HL-60 (cell line): ENCODE measurements at regions not wholly inside any gene's neighbourhood (a gene's known extent, or its start where the extent isn't known, plus 50 kb on each side); places are given as distances from the start of the nearest gene placed in this dataset.

Experiments
- POLR2AphosphoS5 ChIP-seq: IDR thresholded peaks from 2 replicates; pipeline ENCODE4 v1.6.1; 2012; ENCODE audit warnings: low read depth
- SPI1 ChIP-seq: IDR thresholded peaks from 2 replicates; pipeline ENCODE4 v1.6.1; 2012; ENCODE audit warnings: low read depth, mild to moderate bottlenecking, borderline replicate concordance
- TF ChIP-seq, protein P1 (sequence below): IDR thresholded peaks from one replicate; pipeline ENCODE4 v1.5.1; 2011; ENCODE audit warnings: low read length, control low read depth, inconsistent platforms; ENCODE audit not compliant: insufficient read depth
- TF ChIP-seq, protein P2 (sequence below): IDR thresholded peaks from 2 replicates; pipeline ENCODE4 v1.6.1; 2012; ENCODE audit warnings: low read depth; ENCODE audit not compliant: insufficient replicate concordance

DNA sequence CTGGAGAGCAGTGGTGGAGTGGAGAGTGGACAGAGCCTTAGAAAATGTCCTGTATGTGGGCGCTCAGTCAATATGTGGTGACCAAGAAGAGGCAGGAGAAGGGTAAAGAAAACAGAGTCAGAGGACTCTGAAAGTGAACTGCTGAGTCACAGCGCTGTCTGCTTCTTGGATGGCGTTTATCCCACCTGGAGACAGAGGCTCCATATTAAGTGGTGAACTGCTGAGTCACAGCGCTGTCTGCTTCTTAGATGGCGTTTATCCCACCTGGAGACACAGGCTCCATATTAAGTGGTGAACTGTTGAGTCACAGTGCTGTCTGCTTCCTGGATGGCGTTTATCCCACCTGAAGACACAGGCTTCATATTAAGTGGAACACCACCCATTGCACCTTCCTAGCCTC lies 119.3 kb upstream of the RALGAPA2 start:
- TF ChIP-seq, protein P1, sequence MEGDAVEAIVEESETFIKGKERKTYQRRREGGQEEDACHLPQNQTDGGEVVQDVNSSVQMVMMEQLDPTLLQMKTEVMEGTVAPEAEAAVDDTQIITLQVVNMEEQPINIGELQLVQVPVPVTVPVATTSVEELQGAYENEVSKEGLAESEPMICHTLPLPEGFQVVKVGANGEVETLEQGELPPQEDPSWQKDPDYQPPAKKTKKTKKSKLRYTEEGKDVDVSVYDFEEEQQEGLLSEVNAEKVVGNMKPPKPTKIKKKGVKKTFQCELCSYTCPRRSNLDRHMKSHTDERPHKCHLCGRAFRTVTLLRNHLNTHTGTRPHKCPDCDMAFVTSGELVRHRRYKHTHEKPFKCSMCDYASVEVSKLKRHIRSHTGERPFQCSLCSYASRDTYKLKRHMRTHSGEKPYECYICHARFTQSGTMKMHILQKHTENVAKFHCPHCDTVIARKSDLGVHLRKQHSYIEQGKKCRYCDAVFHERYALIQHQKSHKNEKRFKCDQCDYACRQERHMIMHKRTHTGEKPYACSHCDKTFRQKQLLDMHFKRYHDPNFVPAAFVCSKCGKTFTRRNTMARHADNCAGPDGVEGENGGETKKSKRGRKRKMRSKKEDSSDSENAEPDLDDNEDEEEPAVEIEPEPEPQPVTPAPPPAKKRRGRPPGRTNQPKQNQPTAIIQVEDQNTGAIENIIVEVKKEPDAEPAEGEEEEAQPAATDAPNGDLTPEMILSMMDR, result no peak
- no peak for TF ChIP-seq SPI1
- TF ChIP-seq POLR2AphosphoS5, result no peak
- TF ChIP-seq, protein P2, sequence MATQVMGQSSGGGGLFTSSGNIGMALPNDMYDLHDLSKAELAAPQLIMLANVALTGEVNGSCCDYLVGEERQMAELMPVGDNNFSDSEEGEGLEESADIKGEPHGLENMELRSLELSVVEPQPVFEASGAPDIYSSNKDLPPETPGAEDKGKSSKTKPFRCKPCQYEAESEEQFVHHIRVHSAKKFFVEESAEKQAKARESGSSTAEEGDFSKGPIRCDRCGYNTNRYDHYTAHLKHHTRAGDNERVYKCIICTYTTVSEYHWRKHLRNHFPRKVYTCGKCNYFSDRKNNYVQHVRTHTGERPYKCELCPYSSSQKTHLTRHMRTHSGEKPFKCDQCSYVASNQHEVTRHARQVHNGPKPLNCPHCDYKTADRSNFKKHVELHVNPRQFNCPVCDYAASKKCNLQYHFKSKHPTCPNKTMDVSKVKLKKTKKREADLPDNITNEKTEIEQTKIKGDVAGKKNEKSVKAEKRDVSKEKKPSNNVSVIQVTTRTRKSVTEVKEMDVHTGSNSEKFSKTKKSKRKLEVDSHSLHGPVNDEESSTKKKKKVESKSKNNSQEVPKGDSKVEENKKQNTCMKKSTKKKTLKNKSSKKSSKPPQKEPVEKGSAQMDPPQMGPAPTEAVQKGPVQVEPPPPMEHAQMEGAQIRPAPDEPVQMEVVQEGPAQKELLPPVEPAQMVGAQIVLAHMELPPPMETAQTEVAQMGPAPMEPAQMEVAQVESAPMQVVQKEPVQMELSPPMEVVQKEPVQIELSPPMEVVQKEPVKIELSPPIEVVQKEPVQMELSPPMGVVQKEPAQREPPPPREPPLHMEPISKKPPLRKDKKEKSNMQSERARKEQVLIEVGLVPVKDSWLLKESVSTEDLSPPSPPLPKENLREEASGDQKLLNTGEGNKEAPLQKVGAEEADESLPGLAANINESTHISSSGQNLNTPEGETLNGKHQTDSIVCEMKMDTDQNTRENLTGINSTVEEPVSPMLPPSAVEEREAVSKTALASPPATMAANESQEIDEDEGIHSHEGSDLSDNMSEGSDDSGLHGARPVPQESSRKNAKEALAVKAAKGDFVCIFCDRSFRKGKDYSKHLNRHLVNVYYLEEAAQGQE, result no peak
